GM19468 (cell line): ENCODE measurements at regions not wholly inside any gene's neighbourhood (a gene's known extent, or its start where the extent isn't known, plus 50 kb on each side); places are given as distances from the start of the nearest gene placed in this dataset.

Experiments used
- ATAC-seq: cut with Tn5 transposase; IDR thresholded peaks from one replicate; pipeline ENCODE4 v1.9.1; 2021; ENCODE audit warnings: mild to moderate bottlenecking, moderate library complexity, moderate number of reproducible peaks; ENCODE audit not compliant: unreplicated experiment; ENCODE audit errors: extremely low read depth

DNA sequence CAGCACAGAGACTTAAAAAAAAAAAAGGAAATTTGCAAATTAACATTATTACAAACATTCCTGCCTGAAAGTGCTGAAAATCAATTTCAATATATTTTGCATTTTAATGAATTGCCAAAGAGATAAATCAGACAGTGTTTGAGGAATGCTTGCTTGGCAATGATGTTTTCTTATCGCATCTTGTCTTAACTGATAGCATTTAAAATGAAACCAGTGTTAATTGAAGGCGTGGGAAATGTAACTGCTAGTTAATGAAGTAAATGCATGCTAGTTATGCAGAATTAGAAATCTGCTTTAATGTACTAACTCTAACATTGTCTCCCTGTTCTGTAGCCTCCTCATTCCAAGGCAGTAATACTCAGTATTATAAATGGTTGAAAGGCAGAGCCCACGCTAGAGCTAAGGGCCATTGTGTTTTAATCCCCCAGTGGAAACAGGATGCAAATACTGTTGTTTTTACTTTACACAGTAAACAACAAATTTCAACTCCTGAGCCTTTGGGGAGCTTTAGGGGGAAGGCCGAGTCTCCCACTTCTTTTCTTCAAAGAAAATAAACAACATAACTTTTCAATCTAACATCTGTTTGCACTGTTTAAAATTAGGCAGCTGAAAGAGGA, 586.9 kb downstream of the TLE4 start:
- no peak for ATAC-seq

DNA sequence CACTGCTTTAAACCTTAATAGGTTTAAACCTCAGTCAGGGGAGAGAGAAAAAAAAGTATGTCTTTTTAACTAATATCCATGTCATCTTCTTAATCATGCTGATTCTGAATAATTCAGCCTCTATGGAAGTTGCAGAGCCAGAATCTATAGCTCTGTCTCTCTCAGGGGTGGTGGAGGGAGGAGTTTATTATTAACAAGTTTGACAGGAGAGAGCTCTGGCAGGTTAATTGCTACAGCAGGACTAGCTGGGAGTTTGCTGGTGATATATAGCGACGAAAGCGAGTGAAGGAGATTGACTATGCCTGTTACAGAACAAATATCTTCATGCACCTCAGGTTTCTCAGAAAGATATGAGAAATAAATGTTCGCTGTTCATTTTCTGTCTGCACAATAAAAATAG, 586.4 kb downstream of the TLE4 start:
- no peak for ATAC-seq

GRCh38 chr9:80157561-80157983, 585.8 kb downstream of the TLE4 start:
- ATAC-seq, result no peak

DNA sequence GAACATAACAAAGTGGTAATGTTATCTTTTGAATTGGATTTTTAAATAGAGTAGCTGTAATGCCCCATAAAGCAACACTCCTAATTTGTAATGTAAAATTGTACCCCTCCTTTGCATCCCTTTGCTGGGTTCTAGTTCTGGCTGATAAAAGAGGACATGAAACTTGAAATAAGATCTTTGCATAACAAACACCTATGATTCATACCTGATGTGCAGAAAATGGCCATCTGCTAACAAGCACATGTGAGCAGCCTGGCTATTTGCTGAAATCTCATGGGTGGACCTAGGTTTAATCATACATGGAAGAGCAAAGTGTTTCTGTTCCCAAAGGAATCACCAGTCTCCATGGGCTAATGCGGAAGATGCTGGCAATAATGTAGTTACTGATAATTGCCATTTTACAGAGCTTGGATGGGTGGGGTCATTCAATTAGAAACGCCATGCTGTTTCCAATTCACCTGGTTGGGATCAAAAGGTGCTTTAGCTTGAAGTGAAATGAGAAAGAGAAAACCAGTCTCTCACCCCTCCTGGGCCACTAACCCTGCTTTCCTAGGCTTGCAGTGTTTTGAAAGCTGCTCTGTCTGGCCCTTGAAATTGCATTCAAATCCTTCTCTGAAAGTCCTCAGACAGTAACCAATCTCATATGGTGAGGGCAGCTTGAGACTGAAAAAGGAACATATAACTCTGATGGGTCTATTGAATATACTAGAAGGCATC, 585.1 kb downstream of the TLE4 start:
- peak; percentile 55 for ATAC-seq

GRCh38 chr9:80156262-80156661, 584.5 kb downstream of the TLE4 start:
- no peak for ATAC-seq

- ATAC-seq, result no peak
These were observed 576.1 kb downstream of the TLE4 start for GRCh38 chr9:80147866-80148265.

DNA sequence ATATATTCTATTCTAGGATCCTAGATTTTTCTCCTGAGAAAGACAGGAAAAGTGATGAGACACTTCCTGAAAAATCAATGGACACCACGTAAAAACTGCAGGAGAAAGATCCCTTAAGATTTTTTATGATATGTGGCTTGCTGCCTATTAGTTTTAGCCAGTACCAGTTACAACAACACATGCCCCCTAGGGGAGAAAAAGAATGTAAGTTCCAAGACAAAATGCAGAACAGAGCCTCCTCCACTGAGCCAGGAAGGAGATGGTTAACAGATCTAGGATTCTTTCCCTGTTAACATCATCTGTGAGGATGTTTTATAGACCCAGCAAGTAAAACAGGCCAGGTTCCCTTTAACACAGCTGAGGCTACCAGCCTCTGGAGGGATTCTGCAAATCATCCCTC, 574.7 kb downstream of the TLE4 start:
- ATAC-seq, result no peak

GRCh38 chr9:80144856-80145255, 573.1 kb downstream of the TLE4 start:
- ATAC-seq, result no peak

GRCh38 chr9:80144406-80144805, 572.6 kb downstream of the TLE4 start:
- no peak for ATAC-seq

- ATAC-seq, result peak; percentile 72
These were observed 572.1 kb downstream of the TLE4 start for GRCh38 chr9:80143899-80144298.

- peak; percentile 70 for ATAC-seq
These were observed 562.7 kb downstream of the TLE4 start for GRCh38 chr9:80134487-80134886.

DNA sequence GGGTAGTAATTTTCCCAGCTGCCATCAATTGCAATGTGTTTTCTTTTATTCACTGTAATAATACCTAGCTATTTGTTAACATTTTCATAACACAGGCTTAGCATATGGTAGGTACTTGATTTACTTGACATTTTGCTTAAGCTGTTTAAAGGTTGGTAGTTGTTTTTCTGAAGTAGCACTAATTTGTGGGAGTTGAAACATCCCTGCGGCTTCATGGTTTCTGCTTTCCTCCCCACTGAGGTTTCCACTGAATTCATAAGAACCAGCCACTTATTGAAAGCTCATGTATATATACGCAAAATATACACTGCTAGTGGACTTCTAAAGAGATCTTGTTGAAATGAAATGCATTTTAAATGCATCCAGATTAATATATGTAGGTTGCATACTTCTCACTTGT, 559.9 kb downstream of the TLE4 start:
- ATAC-seq, result no peak

DNA sequence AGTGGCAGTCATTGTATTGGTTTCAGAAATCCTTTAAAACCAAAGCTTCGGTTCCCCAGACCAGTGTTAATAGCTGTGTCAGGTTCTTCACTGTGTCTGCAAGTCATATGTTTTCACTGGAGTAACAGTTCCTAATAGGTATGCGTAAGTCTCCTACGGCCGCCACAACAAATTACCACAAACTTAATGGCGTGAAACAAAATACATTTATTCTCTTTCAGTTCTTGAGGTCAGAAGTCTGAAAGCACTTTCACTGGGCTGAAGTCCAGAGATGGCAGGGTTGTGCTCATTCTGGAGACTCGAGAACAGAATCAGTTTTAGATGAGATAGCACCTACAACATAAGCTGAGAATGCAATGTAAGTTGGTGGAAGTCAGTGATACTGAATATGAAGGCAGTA, 556.2 kb downstream of the TLE4 start:
- peak; percentile 39 for ATAC-seq

- ATAC-seq, result no peak
These were observed 554.0 kb downstream of the TLE4 start for GRCh38 chr9:80125731-80126264.

GRCh38 chr9:80117031-80117430, 545.3 kb downstream of the TLE4 start:
- no peak for ATAC-seq

GRCh38 chr9:80114241-80114640, 542.5 kb downstream of the TLE4 start:
- no peak for ATAC-seq

DNA sequence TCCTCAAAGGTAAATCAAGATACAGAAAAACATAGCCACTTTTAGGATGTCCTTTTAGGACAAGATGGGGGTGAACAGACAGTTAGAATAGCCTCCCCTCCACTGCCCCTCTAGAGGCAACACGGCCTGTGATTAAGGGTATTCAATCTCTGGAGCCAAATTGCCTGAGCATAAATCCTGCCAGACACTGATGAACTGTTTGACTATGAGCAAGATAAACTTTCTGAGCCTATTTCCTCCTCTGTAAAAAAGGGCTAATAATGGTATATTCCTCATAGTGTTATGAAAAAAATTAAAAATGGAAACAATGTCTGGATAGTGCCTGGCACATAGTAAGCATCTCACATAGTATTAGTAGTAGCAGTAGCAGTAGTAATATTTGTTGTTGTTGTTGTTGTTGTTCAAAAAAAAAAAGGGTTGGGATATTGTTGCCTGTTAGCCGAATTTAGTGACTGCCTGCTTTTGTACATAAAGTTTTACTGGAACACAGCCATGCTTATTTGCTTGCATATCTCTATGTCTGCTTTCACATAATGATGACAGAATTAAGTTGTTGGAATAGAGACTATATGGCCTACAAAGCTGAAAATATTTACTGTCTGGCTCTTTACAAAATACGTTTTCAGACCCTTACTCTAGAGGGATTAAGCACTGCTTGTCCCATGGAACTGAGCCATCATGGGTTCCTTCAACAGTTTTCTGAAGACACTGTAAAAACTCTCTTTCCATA, 536.3 kb downstream of the TLE4 start:
- no peak for ATAC-seq

GRCh38 chr9:80097476-80097875, 525.7 kb downstream of the TLE4 start:
- no peak for ATAC-seq

DNA sequence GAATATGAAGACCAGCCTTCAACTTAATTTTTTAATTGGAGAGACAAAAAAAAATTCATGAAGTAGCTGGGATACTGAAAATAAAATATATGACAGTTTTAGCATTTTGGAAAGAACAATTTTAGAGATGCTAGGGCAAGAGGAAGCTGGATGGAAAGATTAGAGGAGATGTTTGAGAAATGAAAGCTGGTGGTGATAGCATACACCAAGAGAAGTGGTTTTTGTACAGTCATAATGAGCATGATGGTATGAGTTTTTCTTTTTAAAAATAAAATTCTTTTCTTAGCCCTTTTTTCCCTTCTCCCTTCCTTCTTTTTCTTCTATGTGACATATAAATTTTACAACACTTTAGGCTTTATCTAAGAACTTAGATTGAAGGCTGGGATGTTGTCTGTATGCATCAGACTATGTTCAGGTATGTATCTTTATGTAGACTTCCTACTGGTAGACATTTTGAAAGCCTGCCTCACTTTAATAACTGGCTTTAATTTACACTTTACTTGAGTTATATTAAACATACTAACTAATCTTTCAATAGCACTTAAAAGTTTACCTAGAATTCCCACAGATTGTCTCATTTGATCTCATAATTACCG, 522.5 kb downstream of the TLE4 start:
- ATAC-seq, result no peak

- no peak for ATAC-seq
These were observed 521.9 kb downstream of the TLE4 start for GRCh38 chr9:80093695-80094094.

DNA sequence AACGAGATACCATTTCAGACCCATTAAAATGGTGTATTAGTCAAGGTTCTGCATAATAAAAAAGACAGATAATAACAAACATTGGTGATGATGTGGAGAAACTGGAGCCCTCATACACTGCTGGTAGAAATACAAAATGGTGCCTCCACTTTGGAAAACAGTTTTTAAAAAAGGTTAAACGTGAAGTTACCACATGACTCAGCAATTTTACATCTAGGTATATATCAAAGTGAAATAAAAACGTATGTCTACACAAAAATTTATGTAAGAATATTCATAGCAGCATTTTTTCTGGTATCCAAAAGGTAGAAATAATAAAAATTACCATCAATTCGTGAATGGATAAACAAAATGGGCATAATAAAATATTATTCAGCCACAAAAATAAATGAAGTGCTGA, 519.8 kb downstream of the TLE4 start:
- ATAC-seq, result no peak
